NCI-H446 (cell line): ENCODE measurements at regions not wholly inside any gene's neighbourhood (a gene's known extent, or its start where the extent isn't known, plus 50 kb on each side); places are given as distances from the start of the nearest gene placed in this dataset.
A peak's percentile ranks its signal among the peaks of the same experiment; 100 is the strongest.
"Not testable (repeated sequence)": the region's sequence is repeated elsewhere in the genome, so short reads cannot be mapped to it uniquely, and the experiment has no call there.

ENCODE experiments used
- DNase-seq, 2 experiments: peaks; one replicate each; lab custom pipeline; 2025; lab: John Stamatoyannopoulos, UW

GRCh38 chr7:50854831-50855230 is 72.1 kb upstream of the GRB10 start:
- DNase-seq = no peak

- no peak for DNase-seq
Measured at GRCh38 chr7:50854247-50854646, 71.6 kb upstream of the GRB10 start.

- DNase-seq = no peak
Measured at GRCh38 chr7:50853311-50853710, 70.6 kb upstream of the GRB10 start.

GRCh38 chr7:50852901-50853300 is 70.2 kb upstream of the GRB10 start:
- DNase-seq = no peak

GRCh38 chr7:50851891-50852290 is 69.2 kb upstream of the GRB10 start:
- DNase-seq = no peak

- no peak for DNase-seq
Measured at GRCh38 chr7:50851451-50851850, 68.8 kb upstream of the GRB10 start.

- DNase-seq = no peak
Measured at GRCh38 chr7:50849991-50850390, 67.3 kb upstream of the GRB10 start.

GRCh38 chr7:50848203-50848602 is 65.5 kb upstream of the GRB10 start:
- DNase-seq = no peak

GRCh38 chr7:50844861-50845260 is 62.2 kb upstream of the GRB10 start:
- DNase-seq = not testable (repeated sequence)

- DNase-seq = no peak
Measured at GRCh38 chr7:50842041-50842440, 59.3 kb upstream of the GRB10 start.

GRCh38 chr7:50838675-50839377 is 56.1 kb upstream of the GRB10 start:
- no peak for DNase-seq

GRCh38 chr7:50837965-50838364 is 55.3 kb upstream of the GRB10 start:
- no peak for DNase-seq

- no peak for DNase-seq
Measured at GRCh38 chr7:50836646-50837045, 54.0 kb upstream of the GRB10 start.

GRCh38 chr7:50835156-50835555 is 52.5 kb upstream of the GRB10 start:
- DNase-seq = no peak

GRCh38 chr7:50834679-50835078 is 52.0 kb upstream of the GRB10 start:
- DNase-seq = peak in 1 of 2 experiments; percentile 49

- DNase-seq = no peak
Measured at GRCh38 chr7:50834031-50834535, 51.4 kb upstream of the GRB10 start.

GRCh38 chr7:50832744-50833143 is 50.0 kb upstream of the GRB10 start:
- DNase-seq = no peak
